CD4-positive, alpha-beta T cell treated with Interleukin-15 for 4 hours (primary cell): ENCODE measurements at regions not wholly inside any gene's neighbourhood (a gene's known extent, or its start where the extent isn't known, plus 50 kb on each side); places are given as distances from the start of the nearest gene placed in this dataset.

Experiments used
- DNase-seq: peaks from one replicate; pipeline ENCODE4 v3.0.0-alpha.2; 2020; ENCODE audit warnings: low spot score

DNA sequence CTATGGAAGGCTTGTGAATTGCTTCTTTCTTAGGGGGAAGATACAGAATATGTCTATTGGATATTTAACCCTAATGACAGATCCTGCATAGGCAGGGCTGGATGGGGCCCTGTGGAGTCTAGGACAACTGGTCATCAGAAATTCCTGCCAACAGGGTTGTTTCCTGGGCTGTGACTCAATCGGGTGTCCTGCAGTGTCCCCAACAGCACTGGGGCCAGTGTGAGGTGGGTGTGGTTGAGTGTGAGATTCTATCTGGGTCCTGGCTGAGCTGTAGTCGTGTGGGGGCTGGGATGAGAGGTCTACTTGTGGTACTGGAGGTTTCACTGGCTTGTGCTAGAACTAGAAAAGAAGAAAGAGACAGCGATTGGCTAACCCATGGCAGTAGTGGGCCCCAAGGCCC lies 87.3 kb upstream of the WDR1 start:
- no peak for DNase-seq

DNA sequence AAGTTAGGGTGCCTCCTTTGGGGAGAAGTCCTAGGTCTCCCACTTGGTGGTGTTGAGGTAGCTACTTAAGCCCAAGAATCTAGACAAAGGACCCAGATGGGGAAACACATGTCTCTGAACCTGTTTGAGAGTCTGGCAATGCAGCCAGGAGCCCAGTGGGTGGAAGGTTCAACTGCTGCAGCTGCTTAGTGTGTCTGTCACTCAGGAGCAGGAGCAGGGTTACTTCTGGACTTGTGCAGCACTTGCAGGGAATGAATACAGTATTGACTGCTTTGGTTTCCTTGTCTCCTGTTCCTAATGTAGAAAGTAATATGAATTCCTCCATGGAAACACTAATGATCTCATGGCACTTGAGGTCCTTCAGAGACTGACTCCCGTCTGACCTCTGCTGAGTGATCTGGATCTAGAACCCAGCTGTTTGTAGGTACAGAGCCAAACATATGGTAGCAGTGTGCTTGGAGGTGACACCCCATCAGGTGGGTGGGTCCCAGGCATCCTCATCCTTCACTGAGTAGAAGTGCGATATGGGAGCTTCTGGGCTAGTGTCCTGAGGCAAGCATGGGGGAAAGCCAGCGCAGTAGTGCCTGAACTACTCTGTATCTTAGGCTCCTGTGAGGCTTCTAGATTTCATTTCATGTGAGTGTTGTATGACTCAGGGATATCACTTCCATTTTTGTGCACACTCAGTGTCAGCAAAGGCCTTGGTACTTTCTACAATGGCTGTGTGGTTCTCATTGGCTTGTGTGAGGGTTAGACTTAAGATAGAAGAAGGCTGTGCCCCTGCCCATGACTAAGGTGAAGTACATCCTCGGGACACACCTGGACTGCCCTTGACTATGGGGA lies 85.0 kb upstream of the WDR1 start:
- no peak for DNase-seq

- no peak for DNase-seq
These were observed 84.3 kb upstream of the WDR1 start for GRCh38 chr4:10200869-10201268.

DNA sequence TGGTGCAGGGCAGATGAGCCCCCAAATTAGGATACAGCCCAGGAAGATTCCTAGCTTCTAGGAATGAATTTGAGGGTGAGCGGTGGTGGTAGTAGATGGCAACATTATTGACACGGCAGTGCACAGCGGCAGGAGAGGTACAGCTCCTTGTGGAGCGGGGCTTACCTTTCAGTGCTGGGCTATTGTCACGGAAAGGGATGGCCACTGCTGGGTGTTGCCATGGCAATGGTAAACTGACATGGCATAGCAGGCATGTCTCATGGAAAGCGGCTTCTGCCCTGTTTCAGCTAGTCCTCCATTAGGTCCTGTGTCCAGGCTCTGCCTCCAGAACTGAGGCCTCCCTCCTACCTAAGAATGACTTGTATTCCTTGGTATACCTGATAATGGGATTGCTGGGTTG lies 81.8 kb upstream of the WDR1 start:
- DNase-seq, result no peak

DNA sequence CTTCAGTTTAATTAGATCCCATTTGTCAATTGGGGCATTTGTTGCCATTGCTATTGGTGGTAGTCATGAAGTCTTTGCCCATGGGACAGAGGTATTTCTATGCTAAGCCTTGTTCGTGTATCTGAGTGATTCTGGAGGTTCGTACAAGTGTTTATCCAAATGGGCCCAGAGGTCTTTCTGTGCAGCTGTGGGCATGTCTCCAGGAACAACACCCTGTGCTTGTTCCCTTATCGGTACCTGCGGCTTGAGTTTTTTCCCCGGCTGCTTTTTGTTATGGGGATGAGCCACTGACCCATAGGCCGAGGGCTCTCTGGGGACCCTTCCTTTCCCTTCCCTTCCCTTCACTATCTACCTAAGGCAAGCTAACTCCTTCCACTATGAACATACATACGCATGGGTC lies 81.4 kb upstream of the WDR1 start:
- no peak for DNase-seq

- no peak for DNase-seq
These were observed 79.6 kb upstream of the WDR1 start for GRCh38 chr4:10196191-10196590.

DNA sequence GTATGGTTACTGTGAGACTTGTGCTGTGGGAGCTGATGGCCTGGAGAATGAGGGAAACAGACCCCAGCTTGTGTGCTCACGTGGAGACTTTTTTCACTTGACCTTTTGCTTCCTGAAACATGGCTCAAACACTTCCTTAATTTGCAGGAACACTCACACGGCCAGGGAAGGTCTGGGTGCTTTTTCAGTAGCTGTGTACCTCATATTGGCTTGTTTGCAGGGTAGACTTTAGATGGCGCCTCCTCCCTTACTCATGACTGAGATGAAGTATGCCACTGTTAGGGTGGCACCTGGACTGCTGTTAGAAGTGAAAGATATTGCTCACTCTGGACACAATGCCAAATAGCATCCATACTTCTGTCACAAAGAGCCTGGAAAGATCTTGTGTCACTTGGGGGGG lies 75.7 kb upstream of the WDR1 start:
- no peak for DNase-seq

DNA sequence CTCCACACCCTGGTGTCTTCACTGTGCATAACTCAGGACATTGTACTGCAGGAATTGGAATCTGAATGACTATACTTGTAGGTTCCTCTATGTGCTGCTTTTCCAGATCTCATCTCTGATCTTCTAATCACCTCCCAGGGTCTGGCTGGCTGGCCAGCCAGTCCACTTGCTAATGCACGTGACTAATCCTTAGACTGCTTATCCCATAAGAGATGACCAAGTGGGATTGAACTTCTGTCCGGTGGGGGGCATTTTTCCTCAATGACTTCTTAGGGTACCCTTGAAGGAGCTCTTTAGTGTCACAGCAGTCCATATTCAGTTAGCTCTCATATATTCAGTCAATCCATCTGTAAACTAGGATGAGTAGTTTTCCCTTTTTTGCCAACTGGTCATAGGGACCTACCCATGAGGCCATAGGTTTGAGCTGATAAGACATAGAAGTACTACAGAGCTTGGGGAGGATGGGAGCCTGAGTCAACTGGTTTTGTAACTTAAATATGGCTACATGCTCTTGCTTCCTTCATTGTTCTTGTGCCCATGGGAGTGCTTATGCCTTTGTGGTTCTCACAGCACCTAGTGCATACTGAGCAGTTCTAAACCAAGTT lies 71.9 kb upstream of the WDR1 start:
- DNase-seq, result no peak

GRCh38 chr4:10186228-10187214 lies 69.9 kb upstream of the WDR1 start:
- DNase-seq, result no peak

GRCh38 chr4:10185518-10186227 lies 69.1 kb upstream of the WDR1 start:
- DNase-seq, result no peak

- DNase-seq, result no peak
These were observed 67.9 kb upstream of the WDR1 start for GRCh38 chr4:10184501-10184938.

DNA sequence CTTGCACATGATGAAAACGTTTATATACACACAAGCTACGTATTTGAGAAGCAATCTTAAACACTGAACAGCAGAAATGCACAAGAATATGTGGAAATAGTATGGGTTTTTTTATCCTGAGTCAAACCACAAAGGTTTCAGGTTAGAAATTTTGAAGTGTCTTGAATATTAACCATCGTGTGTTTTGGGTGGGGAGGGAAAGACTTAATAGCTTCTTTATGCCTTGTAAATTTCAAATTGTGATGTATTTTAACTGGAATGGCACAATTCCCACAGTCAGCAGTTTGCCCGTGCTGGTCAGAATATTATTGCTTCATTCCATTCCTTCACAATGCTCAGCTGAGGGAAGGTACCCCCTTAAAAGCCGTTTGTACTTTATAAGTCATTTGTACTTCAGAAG lies 67.4 kb upstream of the WDR1 start:
- DNase-seq, result no peak

- DNase-seq, result no peak
These were observed 66.9 kb upstream of the WDR1 start for GRCh38 chr4:10183462-10183861.

DNA sequence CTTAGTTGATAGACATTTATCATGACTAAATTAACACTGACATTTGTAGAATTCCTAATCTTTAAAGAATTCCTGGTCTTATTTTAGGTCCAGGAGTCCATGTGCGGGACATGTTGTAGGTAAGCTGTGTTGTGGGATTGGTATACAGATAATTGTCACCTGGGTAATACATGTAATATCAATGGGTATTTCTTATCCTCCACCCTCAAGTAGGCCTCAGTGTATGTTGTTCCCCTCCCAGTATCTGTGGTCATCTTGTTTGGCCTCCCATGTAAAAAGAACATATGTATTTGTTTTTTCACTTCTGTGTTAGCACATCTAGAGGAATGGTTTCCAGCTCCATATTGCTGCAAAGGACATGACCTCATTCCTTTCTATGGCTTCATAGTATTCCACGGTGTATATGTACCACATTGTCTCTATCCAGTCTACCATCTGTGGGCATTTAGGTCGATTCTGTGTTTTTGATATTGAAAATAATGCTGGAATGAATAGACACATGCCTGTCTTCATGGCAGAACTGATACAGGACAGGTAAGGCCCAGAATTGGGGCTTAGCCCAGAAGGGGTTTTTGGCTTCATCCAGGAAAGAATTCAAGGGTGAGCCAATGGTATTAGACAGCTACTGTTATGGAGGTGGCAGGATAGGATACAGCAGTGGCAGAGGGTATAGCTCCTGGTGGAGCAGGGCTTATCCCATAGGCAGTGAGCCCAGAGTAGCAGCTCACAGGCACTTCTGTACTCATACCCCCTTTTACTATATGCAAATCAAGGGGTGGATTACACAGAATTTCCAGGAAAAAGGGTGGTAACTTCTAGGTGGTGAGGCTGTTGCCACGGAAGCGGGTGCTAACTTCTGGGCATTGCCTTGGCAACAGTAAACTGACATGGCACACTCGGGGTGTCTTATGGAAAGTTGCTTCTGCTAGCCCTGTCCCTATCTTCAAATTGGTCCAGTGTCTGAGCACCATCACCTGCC lies 66.1 kb upstream of the WDR1 start:
- DNase-seq, result peak; percentile 12

- no peak for DNase-seq
These were observed 65.3 kb upstream of the WDR1 start for GRCh38 chr4:10181745-10182445.

DNA sequence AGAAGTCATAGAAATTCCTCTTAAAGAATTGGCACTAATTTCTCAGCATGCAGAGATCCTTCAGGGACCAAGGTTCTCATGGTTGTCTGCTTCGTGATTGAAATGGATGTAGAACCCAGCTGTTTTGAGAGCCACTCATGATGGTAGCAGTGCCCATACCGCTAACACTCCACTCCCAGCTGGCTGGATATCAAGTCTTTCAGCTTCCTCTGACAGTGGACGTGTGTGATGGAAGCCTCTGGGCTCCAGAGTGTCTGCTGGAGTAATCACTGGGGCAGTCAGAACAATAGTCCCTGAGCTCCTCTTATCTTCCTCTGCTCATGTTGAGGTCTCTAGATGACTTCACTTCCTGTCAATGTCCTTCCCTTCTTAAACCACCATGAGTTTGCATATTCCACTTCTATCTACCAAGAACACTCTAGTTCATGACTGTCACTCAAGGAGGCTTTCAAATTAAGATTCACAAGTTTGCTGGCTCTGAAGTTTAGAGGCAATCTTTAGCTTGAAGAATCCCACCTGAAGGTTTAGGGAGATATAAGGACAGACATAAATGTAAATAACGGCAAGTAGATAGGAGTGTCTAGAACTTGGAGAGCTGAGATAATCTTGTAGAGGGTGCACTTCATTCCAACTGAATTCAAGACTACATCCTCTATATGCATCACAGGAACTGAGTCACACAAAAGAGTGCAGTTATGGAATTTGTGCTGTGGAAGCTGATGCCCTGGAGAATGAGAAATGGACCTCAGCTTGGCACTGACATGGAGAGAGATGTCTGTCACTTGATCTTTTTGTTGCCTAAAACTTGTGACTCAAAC lies 64.5 kb upstream of the WDR1 start:
- DNase-seq, result peak; percentile 4

DNA sequence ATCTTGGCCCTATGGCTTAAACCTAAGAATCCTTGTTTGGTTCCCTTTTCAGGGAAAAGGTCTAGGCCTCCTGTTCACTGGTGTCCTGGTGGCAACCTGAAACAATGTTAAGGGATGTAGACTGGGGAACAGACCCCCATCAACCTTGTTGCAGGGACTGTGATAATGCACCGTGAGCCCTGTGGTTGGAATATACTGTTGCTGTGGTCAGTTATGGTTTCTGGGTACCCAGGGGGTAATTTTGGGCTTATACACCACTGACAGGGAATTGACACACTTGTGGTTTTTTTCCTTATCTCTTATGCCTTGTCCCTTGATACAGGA lies 64.0 kb upstream of the WDR1 start:
- no peak for DNase-seq

- DNase-seq, result no peak
These were observed 63.5 kb upstream of the WDR1 start for GRCh38 chr4:10179957-10180602.

- DNase-seq, result no peak
These were observed 62.2 kb upstream of the WDR1 start for GRCh38 chr4:10178763-10179162.
